ENCODE measurements at regions not wholly inside any gene's neighbourhood (a gene's known extent, or its start where the extent isn't known, plus 50 kb on each side); places are given as distances from the start of the nearest gene placed in this dataset.

GRCh38 chr12:58419905-58420304 is 478.5 kb downstream of the ATP23 start:
- TF ChIP-seq, protein P1, sequence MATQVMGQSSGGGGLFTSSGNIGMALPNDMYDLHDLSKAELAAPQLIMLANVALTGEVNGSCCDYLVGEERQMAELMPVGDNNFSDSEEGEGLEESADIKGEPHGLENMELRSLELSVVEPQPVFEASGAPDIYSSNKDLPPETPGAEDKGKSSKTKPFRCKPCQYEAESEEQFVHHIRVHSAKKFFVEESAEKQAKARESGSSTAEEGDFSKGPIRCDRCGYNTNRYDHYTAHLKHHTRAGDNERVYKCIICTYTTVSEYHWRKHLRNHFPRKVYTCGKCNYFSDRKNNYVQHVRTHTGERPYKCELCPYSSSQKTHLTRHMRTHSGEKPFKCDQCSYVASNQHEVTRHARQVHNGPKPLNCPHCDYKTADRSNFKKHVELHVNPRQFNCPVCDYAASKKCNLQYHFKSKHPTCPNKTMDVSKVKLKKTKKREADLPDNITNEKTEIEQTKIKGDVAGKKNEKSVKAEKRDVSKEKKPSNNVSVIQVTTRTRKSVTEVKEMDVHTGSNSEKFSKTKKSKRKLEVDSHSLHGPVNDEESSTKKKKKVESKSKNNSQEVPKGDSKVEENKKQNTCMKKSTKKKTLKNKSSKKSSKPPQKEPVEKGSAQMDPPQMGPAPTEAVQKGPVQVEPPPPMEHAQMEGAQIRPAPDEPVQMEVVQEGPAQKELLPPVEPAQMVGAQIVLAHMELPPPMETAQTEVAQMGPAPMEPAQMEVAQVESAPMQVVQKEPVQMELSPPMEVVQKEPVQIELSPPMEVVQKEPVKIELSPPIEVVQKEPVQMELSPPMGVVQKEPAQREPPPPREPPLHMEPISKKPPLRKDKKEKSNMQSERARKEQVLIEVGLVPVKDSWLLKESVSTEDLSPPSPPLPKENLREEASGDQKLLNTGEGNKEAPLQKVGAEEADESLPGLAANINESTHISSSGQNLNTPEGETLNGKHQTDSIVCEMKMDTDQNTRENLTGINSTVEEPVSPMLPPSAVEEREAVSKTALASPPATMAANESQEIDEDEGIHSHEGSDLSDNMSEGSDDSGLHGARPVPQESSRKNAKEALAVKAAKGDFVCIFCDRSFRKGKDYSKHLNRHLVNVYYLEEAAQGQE (IDR thresholded peaks at IDR 0.05; ENCODE audit: insufficient read depth in 1 of 2, low read depth in 2 of 2, low read length in 1 of 2): 0 out of 4 replicates have a peak, but pooled peaks of 1 of the 2 experiments have one; percentile 25
- TF ChIP-seq, protein P2, sequence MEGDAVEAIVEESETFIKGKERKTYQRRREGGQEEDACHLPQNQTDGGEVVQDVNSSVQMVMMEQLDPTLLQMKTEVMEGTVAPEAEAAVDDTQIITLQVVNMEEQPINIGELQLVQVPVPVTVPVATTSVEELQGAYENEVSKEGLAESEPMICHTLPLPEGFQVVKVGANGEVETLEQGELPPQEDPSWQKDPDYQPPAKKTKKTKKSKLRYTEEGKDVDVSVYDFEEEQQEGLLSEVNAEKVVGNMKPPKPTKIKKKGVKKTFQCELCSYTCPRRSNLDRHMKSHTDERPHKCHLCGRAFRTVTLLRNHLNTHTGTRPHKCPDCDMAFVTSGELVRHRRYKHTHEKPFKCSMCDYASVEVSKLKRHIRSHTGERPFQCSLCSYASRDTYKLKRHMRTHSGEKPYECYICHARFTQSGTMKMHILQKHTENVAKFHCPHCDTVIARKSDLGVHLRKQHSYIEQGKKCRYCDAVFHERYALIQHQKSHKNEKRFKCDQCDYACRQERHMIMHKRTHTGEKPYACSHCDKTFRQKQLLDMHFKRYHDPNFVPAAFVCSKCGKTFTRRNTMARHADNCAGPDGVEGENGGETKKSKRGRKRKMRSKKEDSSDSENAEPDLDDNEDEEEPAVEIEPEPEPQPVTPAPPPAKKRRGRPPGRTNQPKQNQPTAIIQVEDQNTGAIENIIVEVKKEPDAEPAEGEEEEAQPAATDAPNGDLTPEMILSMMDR (IDR thresholded peaks at IDR 0.05): no peak
- Histone ChIP-seq H3K4me1 (ENCODE audit: control insufficient read depth, insufficient read depth, low read length) (peaks cover 13% of the 10 kb centered on the region), H3K9me3 (ENCODE audit: control insufficient read depth, insufficient read depth, low read depth, low read length) (peaks cover 14% of the 10 kb centered on the region; the same call in 1 of the 2 replicates), H3K4me3 (ENCODE audit: low read depth in 2 of 2, low read length in 2 of 2) (no peak overlapping the region), H3K36me3 (ENCODE audit: control insufficient read depth, insufficient read depth, low read length) (no peaks in the 10 kb centered on the region), H3K27me3 (ENCODE audit: control insufficient read depth, insufficient read depth, low read length) (no peaks in the 10 kb centered on the region), H3K27ac (ENCODE audit: low read length) (peak overlapping the region; percentile 68; the same call in 1 of the 2 replicates)
- in situ Hi-C loops (cut with HindIII; ENCODE audit: low pct_unique_long_range_greater_than_20kb, low sequenced_read_pairs): no loop called here
- BruUV-seq (replicated peaks): no TSS peak
- intact Hi-C loops (cut with micrococcal nuclease; ENCODE audit: unreplicated experiment): no loop called here
- POLR2A ChIA-PET: no interaction called here
- ATAC-seq (peak; percentile 76), DNase-seq (ENCODE audit: low read depth, low spot score) (no peak)
- CTCF ChIA-PET: no interaction called here

DNA sequence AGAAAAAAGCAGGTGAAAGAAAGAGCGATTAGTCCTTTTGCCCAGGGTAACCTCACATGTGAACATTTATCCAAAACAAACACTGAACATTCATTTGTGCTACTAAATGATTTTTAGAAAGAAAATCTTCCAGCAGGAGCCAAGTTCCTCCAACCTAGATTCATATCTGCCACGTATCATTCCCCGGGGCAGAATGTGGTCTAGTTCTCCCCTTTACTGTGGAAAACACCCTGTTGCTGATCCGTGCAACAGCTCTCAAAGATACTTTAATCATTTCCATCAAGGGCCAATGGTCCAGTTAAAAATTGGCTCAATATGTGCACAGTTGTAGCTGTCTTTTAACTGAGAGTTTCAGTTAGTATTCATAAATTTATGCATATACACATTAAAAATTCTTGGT is 479.1 kb downstream of the ATP23 start:
- POLR2A ChIA-PET: no interaction called here
- Histone ChIP-seq H3K4me1 (ENCODE audit: control insufficient read depth, insufficient read depth, low read length) (peaks cover 18% of the 10 kb centered on the region), H3K9me3 (ENCODE audit: control insufficient read depth, insufficient read depth, low read depth, low read length) (peaks cover 14% of the 10 kb centered on the region; the same call in 1 of the 2 replicates), H3K27ac (ENCODE audit: low read length) (peak overlapping the region; percentile 74; the same call in 1 of the 2 replicates), H3K36me3 (ENCODE audit: control insufficient read depth, insufficient read depth, low read length) (no peaks in the 10 kb centered on the region), H3K4me3 (ENCODE audit: low read depth in 2 of 2, low read length in 2 of 2) (no peak overlapping the region), H3K27me3 (ENCODE audit: control insufficient read depth, insufficient read depth, low read length) (no peaks in the 10 kb centered on the region)
- BruUV-seq (replicated peaks): no TSS peak
- no peak for DNase-seq (ENCODE audit: low read depth, low spot score)
- TF ChIP-seq, protein P2 (IDR thresholded peaks at IDR 0.05): no peak
- TF ChIP-seq POLR2AphosphoS5 (IDR thresholded peaks at IDR 0.05; ENCODE audit: low read depth, low read length): peak; percentile 32; the same call in 1 of the 2 replicates
- peak; percentile 79 for TF ChIP-seq TCF7L2 (IDR thresholded peaks at IDR 0.05; ENCODE audit: low read depth, low read length)
- intact Hi-C loops (cut with micrococcal nuclease; ENCODE audit: unreplicated experiment) (no loop called here), in situ Hi-C loops (cut with HindIII; ENCODE audit: low pct_unique_long_range_greater_than_20kb, low sequenced_read_pairs) (no loop called here)
- peak; percentile 77 for ATAC-seq
- CTCF ChIA-PET: no interaction called here

GRCh38 chr12:58421990-58422389 is 480.6 kb downstream of the ATP23 start:
- no TSS peak for BruUV-seq (replicated peaks)
- TF ChIP-seq, protein P1 (IDR thresholded peaks at IDR 0.05; ENCODE audit: insufficient read depth in 1 of 2, low read depth in 2 of 2, low read length in 1 of 2): no peak
- TF ChIP-seq, protein P2 (IDR thresholded peaks at IDR 0.05): no peak
- no peak for TF ChIP-seq SIN3A (IDR thresholded peaks at IDR 0.05; ENCODE audit: borderline replicate concordance, insufficient read depth, low read depth, low read length)
- no peak for TF ChIP-seq TCF7L2 (IDR thresholded peaks at IDR 0.05; ENCODE audit: low read depth, low read length)
- TF ChIP-seq POLR2AphosphoS5 (IDR thresholded peaks at IDR 0.05; ENCODE audit: low read depth, low read length): no peak
- no peak overlapping the region for H3K4me3 ChIP-seq (ENCODE audit: low read depth in 2 of 2, low read length in 2 of 2)
- ATAC-seq (no peak), DNase-seq (ENCODE audit: low read depth, low spot score) (no peak)
- H3K4me1 ChIP-seq (ENCODE audit: control insufficient read depth, insufficient read depth, low read length): peaks cover 23% of the 10 kb centered on the region
- peaks cover 14% of the 10 kb centered on the region; the same call in 1 of the 2 replicates for H3K9me3 ChIP-seq (ENCODE audit: control insufficient read depth, insufficient read depth, low read depth, low read length)
- H3K36me3 ChIP-seq (ENCODE audit: control insufficient read depth, insufficient read depth, low read length): no peaks in the 10 kb centered on the region
- H3K27ac ChIP-seq (ENCODE audit: low read length): peak overlapping the region; percentile 63; the same call in 1 of the 2 replicates
- CTCF ChIA-PET: no interaction called here
- no peaks in the 10 kb centered on the region for H3K27me3 ChIP-seq (ENCODE audit: control insufficient read depth, insufficient read depth, low read length)
- intact Hi-C loops (cut with micrococcal nuclease; ENCODE audit: unreplicated experiment) (no loop called here), in situ Hi-C loops (cut with HindIII; ENCODE audit: low pct_unique_long_range_greater_than_20kb, low sequenced_read_pairs) (no loop called here)
- POLR2A ChIA-PET: no interaction called here

Measured in Panc1 (cell line).